Stimulated activated memory B cell treated with anti-CD40 and anti-IgM and Interleukin-4, amounts not matched to agents 10 μg/mL and 1 μg/mL and 100 μg/mL, for 72 hours (primary cell): ENCODE measurements at regions not wholly inside any gene's neighbourhood (a gene's known extent, or its start where the extent isn't known, plus 50 kb on each side); places are given as distances from the start of the nearest gene placed in this dataset.

ENCODE experiments used
- ATAC-seq: fragments of 150-1000 bp; cut with Tn5 transposase; 2 replicates; pipeline ENCODE4 v1.10.0; 2021
- H3K27ac Mint-ChIP-seq: one replicate; pipeline ENCODE4 v1.8.0; 2022; ENCODE audit warnings: mild to moderate bottlenecking, mixed read lengths
- H3K27me3 Mint-ChIP-seq: one replicate; pipeline ENCODE4 v1.8.0; 2022; ENCODE audit warnings: mixed read lengths
- H3K36me3 Mint-ChIP-seq: one replicate; pipeline ENCODE4 v1.8.0; 2022; ENCODE audit warnings: mixed read lengths
- H3K4me1 Mint-ChIP-seq: one replicate; pipeline ENCODE4 v1.8.0; 2022; ENCODE audit warnings: mixed read lengths
- H3K4me3 Mint-ChIP-seq: one replicate; pipeline ENCODE4 v1.8.0; 2022; ENCODE audit warnings: mild to moderate bottlenecking, moderate library complexity, mixed read lengths
- H3K9me3 Mint-ChIP-seq: one replicate; pipeline ENCODE4 v1.8.0; 2022; ENCODE audit warnings: mixed read lengths

DNA sequence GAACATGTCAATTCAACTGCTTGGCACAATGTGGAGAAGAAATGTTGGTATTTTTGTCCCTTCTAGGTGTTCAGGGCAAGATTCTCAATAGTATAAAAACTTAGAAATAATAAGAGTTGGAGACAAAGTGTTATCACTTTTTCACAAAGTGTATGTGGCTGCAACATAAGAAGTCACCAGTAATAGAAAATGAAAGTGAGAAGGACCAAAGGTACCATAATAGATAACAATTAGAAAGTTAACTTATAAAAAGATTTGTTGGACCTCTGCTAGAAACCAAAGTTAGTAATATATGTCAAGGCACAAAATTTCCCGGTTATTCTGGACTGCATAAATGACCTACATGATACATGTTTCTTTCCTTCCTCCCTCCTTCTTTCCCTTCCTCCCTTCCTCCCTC, 1535.3 kb downstream of the EFNA5 start:
- Mint-ChIP-seq H3K36me3 (no peaks in the 10 kb centered on the region), H3K27me3 (no peaks in the 10 kb centered on the region), H3K4me1 (no peaks in the 10 kb centered on the region), H3K9me3 (peaks cover 10% of the 10 kb centered on the region), H3K27ac (no peak overlapping the region), H3K4me3 (no peak overlapping the region)
- no peak for ATAC-seq

DNA sequence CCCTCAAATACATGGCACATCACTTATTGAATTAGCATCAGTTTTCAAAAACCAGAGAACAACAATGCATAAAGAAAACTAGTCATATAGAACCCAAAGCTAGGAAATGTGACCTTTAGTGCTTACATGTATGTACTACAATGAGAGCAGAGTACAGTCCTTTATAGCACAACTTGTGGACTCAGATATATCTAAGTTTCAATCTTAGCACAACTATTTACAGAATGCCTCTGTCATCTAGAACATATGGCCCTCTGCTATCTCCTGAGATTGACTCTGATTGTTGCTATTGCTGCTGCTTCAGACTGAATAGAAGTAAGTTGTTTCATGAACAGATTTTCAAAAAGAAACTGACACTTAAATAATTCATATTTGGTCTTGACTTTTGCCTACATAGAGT, 1536.2 kb downstream of the EFNA5 start:
- H3K4me1 Mint-ChIP-seq, result no peaks in the 10 kb centered on the region
- ATAC-seq, result no peak

DNA sequence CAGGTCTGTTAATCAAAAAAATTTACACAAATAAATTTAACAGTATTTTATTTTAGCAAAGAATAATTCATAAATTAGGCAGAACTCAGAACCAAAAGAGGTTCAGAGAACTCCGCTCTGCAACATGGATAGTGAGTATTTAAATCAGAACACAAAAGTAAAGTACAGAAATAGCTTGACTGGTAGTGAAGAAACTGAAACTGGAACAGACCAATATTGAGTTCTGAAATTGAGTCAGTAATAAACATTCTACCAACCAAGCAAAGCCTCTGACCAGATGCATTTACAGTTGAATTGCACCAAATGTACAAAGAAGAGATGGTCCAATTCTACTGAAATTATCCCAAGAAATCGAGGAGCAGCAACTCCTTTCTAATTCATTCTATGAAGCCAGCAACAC, 1542.8 kb downstream of the EFNA5 start:
- Mint-ChIP-seq H3K9me3 (peaks cover 3% of the 10 kb centered on the region), H3K27ac (no peak overlapping the region), H3K36me3 (no peaks in the 10 kb centered on the region), H3K4me3 (no peak overlapping the region), H3K4me1 (no peaks in the 10 kb centered on the region), H3K27me3 (no peaks in the 10 kb centered on the region)
- no peak for ATAC-seq

More for the DNA sequence above, 1536.2 kb downstream of the EFNA5 start:
- H3K9me3 Mint-ChIP-seq, result peaks cover 10% of the 10 kb centered on the region
- H3K27ac Mint-ChIP-seq, result no peak overlapping the region
- no peaks in the 10 kb centered on the region for H3K27me3 Mint-ChIP-seq
- H3K4me3 Mint-ChIP-seq, result no peak overlapping the region
- no peaks in the 10 kb centered on the region for H3K36me3 Mint-ChIP-seq

DNA sequence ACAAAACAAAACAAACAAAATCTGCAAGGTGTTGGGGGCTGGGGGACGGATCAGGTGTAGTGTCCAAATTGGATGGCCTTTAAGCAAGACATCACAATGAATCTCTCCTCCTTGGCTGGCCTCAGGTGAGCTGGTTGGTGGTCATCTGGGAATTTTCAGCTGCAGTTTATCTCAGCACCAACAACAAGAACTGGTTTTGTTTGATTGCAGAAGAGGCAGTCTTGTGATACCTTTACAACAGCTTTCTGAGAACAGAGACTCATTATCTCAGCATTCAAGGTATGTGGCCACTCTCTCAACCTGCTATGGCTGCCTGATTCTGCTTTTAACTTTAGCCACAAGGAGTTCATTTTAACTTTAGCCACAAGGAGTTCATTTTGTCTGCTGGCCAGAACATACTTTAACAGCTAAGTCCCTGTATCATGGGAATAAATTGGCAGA, 1543.4 kb downstream of the EFNA5 start:
- H3K27me3 Mint-ChIP-seq, result no peaks in the 10 kb centered on the region
- ATAC-seq, result no peak
- no peak overlapping the region for H3K4me3 Mint-ChIP-seq
- H3K27ac Mint-ChIP-seq, result no peak overlapping the region
- no peaks in the 10 kb centered on the region for H3K36me3 Mint-ChIP-seq
- H3K9me3 Mint-ChIP-seq, result peaks cover 3% of the 10 kb centered on the region
- H3K4me1 Mint-ChIP-seq, result no peaks in the 10 kb centered on the region

DNA sequence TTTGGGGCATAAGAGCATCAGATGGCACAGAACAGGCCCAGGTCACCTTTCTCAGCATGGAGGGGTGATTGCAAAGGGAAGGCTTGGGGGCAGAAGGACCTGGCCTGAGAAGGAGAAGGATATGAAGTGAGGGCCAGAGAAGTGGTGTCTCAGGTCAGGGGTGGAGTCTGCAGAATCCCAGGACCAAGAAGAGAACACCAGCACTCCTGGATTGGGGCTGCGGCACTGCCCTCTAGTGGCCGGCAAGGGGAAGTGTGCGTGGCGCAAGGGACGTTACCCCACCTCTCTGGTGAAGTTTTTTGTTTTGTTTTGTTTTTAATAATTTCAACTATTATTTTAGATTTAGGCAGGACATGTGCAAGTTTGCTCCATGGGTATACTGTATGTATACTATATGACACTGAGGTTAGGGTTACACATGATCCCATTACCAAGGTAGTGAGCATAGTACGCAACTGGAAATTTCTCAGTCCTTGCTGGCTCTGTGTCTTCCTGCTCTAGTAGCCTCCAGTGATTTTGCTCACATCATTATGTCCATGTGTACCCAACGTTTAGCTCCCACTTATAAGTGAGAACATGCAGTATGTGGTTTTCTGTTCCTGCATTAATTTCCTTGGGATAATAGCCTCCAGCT, 1548.6 kb downstream of the EFNA5 start:
- Mint-ChIP-seq H3K27ac (no peak overlapping the region), H3K9me3 (peaks cover 4% of the 10 kb centered on the region), H3K4me1 (no peaks in the 10 kb centered on the region), H3K36me3 (no peaks in the 10 kb centered on the region), H3K4me3 (no peak overlapping the region), H3K27me3 (no peaks in the 10 kb centered on the region)
- ATAC-seq, result no peak

DNA sequence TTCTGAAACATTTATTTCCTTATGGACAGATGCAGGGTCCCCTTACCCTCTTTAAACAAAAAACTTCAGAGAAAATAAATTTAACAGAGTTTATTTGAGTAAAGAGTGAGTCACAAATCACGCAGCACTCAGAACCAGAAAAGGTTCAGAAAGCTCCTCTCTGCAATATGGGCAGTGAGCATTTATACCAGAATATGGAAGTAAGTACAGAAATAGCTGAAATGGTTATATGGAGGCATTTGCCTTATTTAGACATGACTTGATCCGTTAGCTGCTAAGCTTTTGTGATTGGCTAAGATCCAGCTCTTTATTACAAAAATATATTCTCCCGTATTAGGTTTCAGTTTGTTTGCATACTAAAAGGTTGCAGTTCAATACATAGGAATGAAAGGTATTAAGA, 1554.1 kb downstream of the EFNA5 start:
- H3K4me3 Mint-ChIP-seq, result no peak overlapping the region
- H3K4me1 Mint-ChIP-seq, result no peaks in the 10 kb centered on the region
- no peaks in the 10 kb centered on the region for H3K36me3 Mint-ChIP-seq
- H3K27me3 Mint-ChIP-seq, result no peaks in the 10 kb centered on the region
- no peak for ATAC-seq
- peaks cover 15% of the 10 kb centered on the region for H3K9me3 Mint-ChIP-seq
- no peak overlapping the region for H3K27ac Mint-ChIP-seq

DNA sequence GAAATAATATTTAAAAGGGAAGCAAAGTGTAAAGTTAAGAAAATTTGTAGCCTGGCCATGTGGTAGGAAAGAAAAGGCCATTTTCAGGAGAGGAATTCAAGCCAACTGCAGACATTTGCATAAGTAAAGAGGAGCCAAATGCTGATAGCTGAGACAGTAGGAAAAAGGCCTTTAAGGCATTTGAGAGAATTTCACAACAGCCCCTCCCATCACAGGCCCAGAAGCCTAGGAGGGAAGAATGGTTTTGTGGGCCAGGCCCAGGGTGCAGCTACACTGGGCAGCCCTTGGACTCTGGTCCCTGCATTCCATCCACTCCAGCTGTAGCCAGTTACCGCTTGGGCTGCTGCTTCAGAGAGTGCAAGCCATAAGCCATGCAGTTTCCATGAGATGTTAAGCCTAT, 1556.8 kb downstream of the EFNA5 start:
- H3K27ac Mint-ChIP-seq, result no peak overlapping the region
- H3K4me1 Mint-ChIP-seq, result no peaks in the 10 kb centered on the region
- no peaks in the 10 kb centered on the region for H3K36me3 Mint-ChIP-seq
- no peak for ATAC-seq
- no peak overlapping the region for H3K4me3 Mint-ChIP-seq
- peaks cover 10% of the 10 kb centered on the region for H3K9me3 Mint-ChIP-seq
- H3K27me3 Mint-ChIP-seq, result no peaks in the 10 kb centered on the region

DNA sequence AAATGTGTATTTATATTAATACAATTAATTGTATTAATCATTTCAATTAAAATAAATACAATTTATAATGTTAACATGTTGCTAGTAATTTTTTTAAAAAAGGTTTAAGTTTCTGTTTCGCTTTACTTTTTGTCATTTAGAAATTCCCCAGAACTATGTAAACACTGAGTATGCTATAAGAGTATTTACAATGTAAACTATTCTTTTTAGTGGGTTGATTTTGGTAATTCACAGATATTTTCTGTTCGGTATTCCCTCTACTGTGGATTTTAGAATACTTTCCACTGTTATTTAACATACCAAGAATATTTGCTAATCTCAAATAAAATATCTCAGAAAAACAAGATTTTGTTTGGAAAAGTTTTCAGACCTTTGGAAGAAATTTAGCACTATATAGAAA, 1564.4 kb downstream of the EFNA5 start:
- no peak overlapping the region for H3K4me3 Mint-ChIP-seq

DNA sequence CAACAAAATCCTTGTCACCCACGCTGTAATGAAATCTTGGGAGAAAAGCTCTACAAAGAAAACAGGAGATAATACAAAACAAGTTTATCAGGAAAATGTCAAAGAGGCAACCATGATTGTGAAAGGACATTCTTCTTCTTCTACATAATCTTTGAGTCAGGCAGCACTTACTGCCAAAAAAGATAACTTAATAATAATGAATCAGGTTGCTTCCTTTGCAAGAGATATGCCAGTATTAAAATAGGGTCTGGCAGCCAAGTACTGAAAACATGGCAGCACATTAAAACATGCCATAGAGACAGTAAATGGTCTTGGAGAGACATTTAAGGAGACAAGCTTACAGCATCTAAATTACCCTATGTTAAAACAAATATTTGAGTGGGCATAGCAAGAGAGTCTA, 1573.4 kb downstream of the EFNA5 start:
- Mint-ChIP-seq H3K27me3 (no peaks in the 10 kb centered on the region), H3K4me3 (no peak overlapping the region), H3K9me3 (peaks cover 3% of the 10 kb centered on the region), H3K4me1 (no peaks in the 10 kb centered on the region), H3K27ac (no peak overlapping the region), H3K36me3 (no peaks in the 10 kb centered on the region)
- no peak for ATAC-seq

More for the DNA sequence above, 1564.4 kb downstream of the EFNA5 start:
- H3K4me1 Mint-ChIP-seq, result no peaks in the 10 kb centered on the region
- H3K27ac Mint-ChIP-seq, result no peak overlapping the region
- no peaks in the 10 kb centered on the region for H3K27me3 Mint-ChIP-seq
- H3K36me3 Mint-ChIP-seq, result no peaks in the 10 kb centered on the region
- H3K9me3 Mint-ChIP-seq, result no peaks in the 10 kb centered on the region
- ATAC-seq, result no peak

DNA sequence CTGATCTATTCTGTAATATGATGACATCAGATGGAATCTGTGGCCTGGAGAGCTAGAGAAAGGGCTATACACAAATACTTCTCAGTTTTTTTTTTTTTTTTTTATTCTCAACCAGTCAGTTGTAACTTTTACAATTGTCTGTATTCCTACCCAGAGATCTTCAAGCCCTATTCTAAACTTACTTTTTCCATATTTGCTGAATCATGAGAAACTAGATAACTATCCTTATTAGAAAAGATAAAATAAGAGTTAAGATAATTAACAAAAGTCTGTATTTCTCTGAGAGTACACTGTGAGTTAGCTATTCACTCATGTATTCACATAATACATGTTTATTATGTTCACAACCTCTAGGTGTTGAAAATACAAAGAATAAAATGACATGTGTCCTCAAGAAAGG, 1575.9 kb downstream of the EFNA5 start:
- no peaks in the 10 kb centered on the region for H3K36me3 Mint-ChIP-seq
- H3K4me1 Mint-ChIP-seq, result no peaks in the 10 kb centered on the region
- ATAC-seq, result no peak
- H3K27ac Mint-ChIP-seq, result no peak overlapping the region
- H3K9me3 Mint-ChIP-seq, result peaks cover 6% of the 10 kb centered on the region
- H3K27me3 Mint-ChIP-seq, result no peaks in the 10 kb centered on the region
- no peak overlapping the region for H3K4me3 Mint-ChIP-seq

DNA sequence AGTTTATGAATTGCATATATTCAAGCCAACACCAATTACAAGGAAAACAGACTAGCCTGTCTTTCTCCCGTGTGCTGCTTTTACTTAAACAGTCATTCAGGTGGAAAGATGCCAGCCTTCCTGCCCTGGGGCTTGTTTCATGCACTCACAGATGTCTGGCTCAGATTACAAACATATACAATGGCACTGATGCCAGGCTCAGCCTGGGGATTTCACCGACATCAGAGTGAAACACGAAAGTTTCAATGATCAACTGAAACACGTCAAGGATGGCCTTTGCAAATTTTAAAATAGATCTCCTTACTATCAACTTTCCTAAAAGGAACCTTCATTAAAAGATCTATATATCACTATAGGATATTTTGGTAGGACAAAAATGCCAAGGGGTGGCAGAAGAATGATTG, 1576.5 kb downstream of the EFNA5 start:
- no peak for ATAC-seq
- peaks cover 5% of the 10 kb centered on the region for H3K9me3 Mint-ChIP-seq
- no peaks in the 10 kb centered on the region for H3K27me3 Mint-ChIP-seq
- no peak overlapping the region for H3K27ac Mint-ChIP-seq
- no peak overlapping the region for H3K4me3 Mint-ChIP-seq
- H3K4me1 Mint-ChIP-seq, result no peaks in the 10 kb centered on the region
- H3K36me3 Mint-ChIP-seq, result no peaks in the 10 kb centered on the region

DNA sequence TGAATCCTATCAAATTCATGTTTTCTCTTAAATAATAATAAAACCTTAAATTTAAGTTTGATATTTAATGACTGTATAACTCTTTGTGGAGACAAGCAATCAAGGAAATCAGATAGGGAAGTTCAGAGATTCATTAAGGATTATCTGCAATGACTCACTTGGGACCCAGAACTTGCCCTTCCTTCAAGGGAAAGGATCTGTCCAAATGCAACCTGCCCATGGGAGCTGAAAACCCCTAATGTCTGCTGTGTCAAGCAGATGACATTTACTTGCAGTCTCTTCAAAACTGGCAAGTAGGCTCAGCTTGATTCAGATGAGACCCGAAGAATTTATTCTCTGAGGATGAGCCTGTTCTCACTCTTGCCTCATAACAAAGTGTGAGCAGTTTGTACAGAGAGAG, 1577.6 kb downstream of the EFNA5 start:
- Mint-ChIP-seq H3K27ac (no peak overlapping the region), H3K9me3 (peaks cover 3% of the 10 kb centered on the region), H3K27me3 (no peaks in the 10 kb centered on the region)

DNA sequence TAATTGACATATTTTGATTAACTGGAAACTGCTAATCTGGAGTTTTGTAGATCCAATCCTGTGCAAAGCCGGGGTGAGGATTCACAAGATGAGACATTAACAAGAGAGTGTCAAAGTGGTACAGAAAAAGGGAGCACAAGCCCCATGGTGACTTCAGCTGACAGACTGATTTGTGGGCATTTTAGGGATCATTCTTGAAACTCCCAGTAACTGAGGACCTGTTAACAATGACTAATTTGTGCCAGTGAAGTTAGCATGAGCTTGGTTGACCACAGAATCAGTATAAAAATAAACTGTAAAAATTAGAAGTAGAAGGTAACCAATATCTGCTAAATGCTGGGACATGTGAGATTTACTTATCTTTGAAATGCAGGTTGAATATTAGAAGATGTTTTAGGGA, 1578.3 kb downstream of the EFNA5 start:
- Mint-ChIP-seq H3K4me3 (no peak overlapping the region), H3K27ac (no peak overlapping the region), H3K9me3 (peaks cover 3% of the 10 kb centered on the region), H3K36me3 (no peaks in the 10 kb centered on the region), H3K27me3 (no peaks in the 10 kb centered on the region), H3K4me1 (no peaks in the 10 kb centered on the region)
- ATAC-seq, result no peak

More for the DNA sequence above, 1577.6 kb downstream of the EFNA5 start:
- H3K36me3 Mint-ChIP-seq, result no peaks in the 10 kb centered on the region
- no peak for ATAC-seq
- no peaks in the 10 kb centered on the region for H3K4me1 Mint-ChIP-seq
- no peak overlapping the region for H3K4me3 Mint-ChIP-seq

DNA sequence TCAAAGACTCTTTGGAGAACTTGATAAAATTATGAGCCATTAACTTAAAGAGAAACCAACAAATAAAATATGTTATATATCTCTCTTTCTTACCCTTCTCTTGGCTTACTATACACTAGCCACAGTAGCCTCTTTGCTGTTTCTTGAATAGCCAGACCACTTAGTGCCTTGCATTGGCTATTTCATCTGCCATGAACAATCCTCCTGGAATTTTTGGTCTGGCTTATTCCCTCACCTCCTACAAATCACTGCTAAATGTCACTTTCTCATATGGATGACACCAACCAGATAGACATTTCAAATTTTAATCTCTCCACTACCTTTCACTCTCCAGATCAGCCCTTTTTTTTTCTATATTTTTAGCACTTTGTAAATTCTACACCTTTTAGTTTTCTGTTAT, 1581.7 kb downstream of the EFNA5 start:
- no peak for ATAC-seq
- H3K4me1 Mint-ChIP-seq, result no peaks in the 10 kb centered on the region
- H3K9me3 Mint-ChIP-seq, result peaks cover 6% of the 10 kb centered on the region
- no peaks in the 10 kb centered on the region for H3K36me3 Mint-ChIP-seq
- H3K27me3 Mint-ChIP-seq, result no peaks in the 10 kb centered on the region
- H3K4me3 Mint-ChIP-seq, result no peak overlapping the region
- no peak overlapping the region for H3K27ac Mint-ChIP-seq

DNA sequence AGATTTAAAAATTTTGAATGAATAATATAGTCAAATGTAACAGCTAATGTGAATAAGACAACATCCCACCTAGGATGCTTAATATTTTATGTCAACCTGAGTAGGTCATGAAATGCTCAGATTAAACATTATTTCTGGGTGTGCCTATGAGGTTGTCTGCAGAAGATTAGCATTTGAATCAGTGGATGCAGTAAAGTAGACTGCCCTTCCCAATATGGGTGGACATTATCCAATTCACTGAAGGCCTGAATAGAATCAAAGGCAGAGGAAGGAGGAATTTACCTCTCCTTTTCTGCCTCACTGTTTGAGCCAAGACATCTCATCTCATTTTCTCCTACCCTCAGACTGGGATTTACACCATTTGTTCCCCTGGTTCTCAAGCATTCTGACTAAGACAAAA, 1582.3 kb downstream of the EFNA5 start:
- no peak for ATAC-seq
- no peak overlapping the region for H3K27ac Mint-ChIP-seq
- no peaks in the 10 kb centered on the region for H3K36me3 Mint-ChIP-seq
- no peaks in the 10 kb centered on the region for H3K27me3 Mint-ChIP-seq
- H3K4me3 Mint-ChIP-seq, result no peak overlapping the region
- no peaks in the 10 kb centered on the region for H3K4me1 Mint-ChIP-seq
- H3K9me3 Mint-ChIP-seq, result peaks cover 6% of the 10 kb centered on the region

DNA sequence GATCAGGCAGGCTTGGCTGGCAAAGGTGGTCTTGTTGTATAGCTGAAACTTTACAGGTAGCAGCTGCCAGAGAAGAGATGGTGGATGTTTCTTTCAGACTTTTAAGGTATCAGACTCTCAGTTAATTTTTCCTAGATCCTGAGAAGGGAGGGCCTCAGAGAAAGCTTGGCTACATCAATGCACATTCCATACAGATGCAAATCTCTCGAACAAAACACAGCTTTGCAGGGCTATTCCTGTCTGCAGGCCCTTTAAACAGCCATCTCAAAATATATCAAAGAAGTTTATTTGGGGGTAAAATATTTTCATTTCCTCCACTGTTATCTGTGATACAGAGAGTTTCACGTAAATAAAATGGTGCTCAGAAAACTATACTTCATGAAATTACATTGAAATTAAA, 1584.4 kb downstream of the EFNA5 start:
- no peak overlapping the region for H3K27ac Mint-ChIP-seq
- no peaks in the 10 kb centered on the region for H3K4me1 Mint-ChIP-seq
- H3K9me3 Mint-ChIP-seq, result peaks cover 6% of the 10 kb centered on the region
- ATAC-seq, result no peak
- H3K4me3 Mint-ChIP-seq, result no peak overlapping the region
- no peaks in the 10 kb centered on the region for H3K27me3 Mint-ChIP-seq
- H3K36me3 Mint-ChIP-seq, result no peaks in the 10 kb centered on the region

DNA sequence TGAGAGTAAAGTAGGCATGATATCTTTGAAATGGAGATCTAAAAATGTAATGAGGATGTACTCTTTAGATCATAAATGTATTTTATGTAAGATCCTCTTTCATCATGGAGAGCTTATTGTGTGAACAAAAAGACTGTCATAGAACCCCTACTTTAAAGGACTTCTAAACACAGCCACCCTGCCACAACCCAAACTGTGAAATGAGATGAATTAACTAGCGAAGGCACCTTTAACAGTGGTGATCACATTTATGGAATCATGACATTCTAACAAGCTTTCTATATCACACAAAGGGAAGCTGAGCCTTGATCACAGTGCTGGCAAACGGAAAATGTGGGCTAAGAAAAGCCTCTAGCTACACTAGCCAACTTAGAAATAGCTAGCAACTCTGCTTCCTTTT, 1585.2 kb downstream of the EFNA5 start:
- Mint-ChIP-seq H3K4me1 (no peaks in the 10 kb centered on the region), H3K27ac (no peak overlapping the region), H3K27me3 (no peaks in the 10 kb centered on the region), H3K9me3 (peaks cover 4% of the 10 kb centered on the region), H3K36me3 (no peaks in the 10 kb centered on the region), H3K4me3 (no peak overlapping the region)
- ATAC-seq, result no peak
